ENCODE measurements at regions not wholly inside any gene's neighbourhood (a gene's known extent, or its start where the extent isn't known, plus 50 kb on each side); places are given as distances from the start of the nearest gene placed in this dataset.
A peak's percentile ranks its signal among the peaks of the same experiment; 100 is the strongest.
"Not testable (repeated sequence)": the region's sequence is repeated elsewhere in the genome, so short reads cannot be mapped to it uniquely, and the experiment has no call there.

DNA sequence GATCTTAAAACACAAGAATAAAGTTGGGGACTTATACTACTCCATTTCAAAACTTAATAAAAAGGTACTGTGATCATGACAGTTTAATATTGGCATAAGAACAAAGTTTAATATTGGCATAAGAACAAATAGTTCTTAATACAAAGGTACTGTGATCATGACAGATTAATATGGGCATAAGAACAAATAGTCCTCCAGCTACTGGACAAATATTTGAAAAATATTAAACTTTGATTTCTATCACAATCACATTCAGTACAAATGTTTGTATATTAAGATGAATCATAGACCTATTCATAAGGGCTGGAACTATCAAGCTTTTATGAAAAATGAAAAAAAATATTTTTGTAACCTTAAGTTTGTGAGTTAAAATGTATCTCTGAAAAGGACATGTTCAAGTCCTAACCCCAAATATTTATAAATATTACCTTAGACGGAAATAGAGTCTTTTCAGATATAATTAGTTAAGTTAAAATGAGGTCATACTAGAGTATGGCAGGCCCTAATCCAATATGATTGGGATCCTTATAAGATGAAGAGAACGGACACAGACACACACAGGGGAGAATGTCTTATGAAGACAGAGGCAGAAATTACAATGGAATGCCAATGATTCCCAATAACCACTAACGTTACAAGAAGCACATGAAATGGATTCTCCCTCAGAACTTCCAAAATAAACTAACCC lies 79.1 kb upstream of the RGS1 start:
- Mint-ChIP-seq H3K36me3 (ENCODE audit: low read depth) (no peaks in the 10 kb centered on the region), H3K4me3 (no peak overlapping the region), H3K4me1 (ENCODE audit: low read depth) (peaks cover 5% of the 10 kb centered on the region), H3K27me3 (no peaks in the 10 kb centered on the region), H3K27ac (no peak overlapping the region), H3K9me3 (no peaks in the 10 kb centered on the region)
- no peak for ATAC-seq
- CTCF ChIA-PET: interaction anchor here (1.7 kb wide), 1 partner anchor 22 kb away, joined by 4 read pairs; no protein-coding TSS in a partner anchor
- TF ChIP-seq, protein P1, sequence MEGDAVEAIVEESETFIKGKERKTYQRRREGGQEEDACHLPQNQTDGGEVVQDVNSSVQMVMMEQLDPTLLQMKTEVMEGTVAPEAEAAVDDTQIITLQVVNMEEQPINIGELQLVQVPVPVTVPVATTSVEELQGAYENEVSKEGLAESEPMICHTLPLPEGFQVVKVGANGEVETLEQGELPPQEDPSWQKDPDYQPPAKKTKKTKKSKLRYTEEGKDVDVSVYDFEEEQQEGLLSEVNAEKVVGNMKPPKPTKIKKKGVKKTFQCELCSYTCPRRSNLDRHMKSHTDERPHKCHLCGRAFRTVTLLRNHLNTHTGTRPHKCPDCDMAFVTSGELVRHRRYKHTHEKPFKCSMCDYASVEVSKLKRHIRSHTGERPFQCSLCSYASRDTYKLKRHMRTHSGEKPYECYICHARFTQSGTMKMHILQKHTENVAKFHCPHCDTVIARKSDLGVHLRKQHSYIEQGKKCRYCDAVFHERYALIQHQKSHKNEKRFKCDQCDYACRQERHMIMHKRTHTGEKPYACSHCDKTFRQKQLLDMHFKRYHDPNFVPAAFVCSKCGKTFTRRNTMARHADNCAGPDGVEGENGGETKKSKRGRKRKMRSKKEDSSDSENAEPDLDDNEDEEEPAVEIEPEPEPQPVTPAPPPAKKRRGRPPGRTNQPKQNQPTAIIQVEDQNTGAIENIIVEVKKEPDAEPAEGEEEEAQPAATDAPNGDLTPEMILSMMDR (IDR thresholded peaks at IDR 0.05): no peak
- POLR2A ChIA-PET: no interaction called here
- intact Hi-C loops (cut with micrococcal nuclease): no loop called here
- DNase-seq: no peak

DNA sequence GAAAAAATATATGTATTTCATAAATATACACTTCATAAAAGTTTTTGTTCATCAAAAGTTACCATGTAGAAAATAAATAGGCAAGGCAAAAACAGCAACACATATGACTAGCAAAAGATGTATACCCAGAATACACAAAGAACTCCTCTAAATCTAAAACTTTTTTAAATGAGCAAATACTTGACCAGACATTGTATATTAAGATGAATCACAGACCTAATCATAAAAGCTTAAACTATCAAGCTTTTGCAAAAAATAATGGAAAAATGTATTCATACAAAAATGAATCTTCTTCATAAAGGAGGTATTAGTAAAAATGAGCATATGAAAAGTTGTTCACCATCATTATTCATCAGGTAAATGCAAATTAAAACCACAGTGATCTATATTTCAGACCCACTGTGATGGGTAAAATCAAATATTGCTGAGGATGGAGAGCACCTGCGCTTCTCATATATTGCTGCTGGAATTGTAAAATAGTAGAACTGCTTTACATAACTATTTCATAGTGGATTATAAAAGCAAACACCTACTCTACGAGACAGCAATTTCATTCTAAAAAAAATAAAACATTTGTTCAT lies 78.3 kb upstream of the RGS1 start:
- TF ChIP-seq, protein P1 (IDR thresholded peaks at IDR 0.05): no peak
- POLR2A ChIA-PET: no interaction called here
- Mint-ChIP-seq H3K9me3 (no peaks in the 10 kb centered on the region), H3K36me3 (ENCODE audit: low read depth) (no peaks in the 10 kb centered on the region), H3K27me3 (no peaks in the 10 kb centered on the region), H3K27ac (no peak overlapping the region), H3K4me3 (no peak overlapping the region), H3K4me1 (ENCODE audit: low read depth) (peaks cover 5% of the 10 kb centered on the region)
- no peak for ATAC-seq
- intact Hi-C loops (cut with micrococcal nuclease): no loop called here
- CTCF ChIA-PET: interaction anchor here (1.2 to 1.6 kb wide), 2 partner anchors 23 to 112 kb away, joined by 3 to 5 read pairs; no protein-coding TSS in a partner anchor
- DNase-seq: no peak

DNA sequence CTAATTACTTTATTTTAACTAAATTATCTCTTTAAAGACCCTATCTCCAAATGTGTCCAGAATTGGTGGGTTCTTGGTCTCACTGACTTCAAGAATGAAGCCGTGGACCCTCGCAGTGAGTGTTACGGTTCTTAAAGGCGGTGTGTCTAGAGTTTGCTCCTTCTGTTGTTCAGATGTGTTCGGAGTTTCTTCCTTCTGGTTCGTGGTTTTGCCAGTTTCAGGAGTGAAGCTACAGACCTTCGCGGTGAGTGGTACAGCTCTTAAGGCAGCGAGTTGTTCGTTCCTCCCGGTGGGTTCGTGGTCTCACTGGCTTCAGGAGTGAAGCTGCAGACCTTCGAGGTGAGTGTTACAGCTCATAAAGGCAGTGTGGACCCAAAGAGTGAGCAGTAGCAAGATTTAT lies 77.5 kb upstream of the RGS1 start:
- H3K27ac Mint-ChIP-seq; intact Hi-C loops (cut with micrococcal nuclease); DNase-seq; POLR2A ChIA-PET; H3K36me3 Mint-ChIP-seq (ENCODE audit: low read depth); H3K27me3 Mint-ChIP-seq; H3K4me3 Mint-ChIP-seq; H3K4me1 Mint-ChIP-seq (ENCODE audit: low read depth); H3K9me3 Mint-ChIP-seq; ATAC-seq: not testable (repeated sequence)
- CTCF ChIA-PET: interaction anchor here (1.2 to 1.6 kb wide), 2 partner anchors 24 to 111 kb away, joined by 3 to 5 read pairs; no protein-coding TSS in a partner anchor

DNA sequence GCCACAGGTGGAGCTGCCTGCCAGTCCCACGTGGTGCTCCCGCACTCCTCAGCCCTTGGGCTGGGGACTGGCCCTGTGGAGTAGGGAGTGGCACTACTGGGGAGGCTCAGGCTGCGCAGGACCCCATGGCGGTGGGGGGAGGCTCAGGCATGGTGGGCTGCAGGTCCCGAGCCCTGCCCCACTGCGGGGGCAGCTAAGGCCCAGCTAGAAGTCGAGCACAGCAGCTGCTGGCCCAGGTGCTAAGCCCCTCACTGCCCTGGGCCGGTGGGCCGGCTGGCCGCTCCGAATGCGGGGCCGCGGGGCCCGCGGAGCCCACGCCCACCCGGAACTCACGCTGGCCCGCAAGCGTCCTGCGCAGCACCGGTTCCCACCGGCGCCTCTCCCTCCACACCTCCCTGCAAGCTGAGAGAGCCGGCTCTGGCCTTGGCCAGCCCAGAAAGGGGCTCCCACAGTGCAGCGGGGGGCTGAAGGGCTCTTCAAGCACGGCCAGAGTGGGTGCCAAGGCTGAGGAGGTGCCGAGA lies 76.5 kb upstream of the RGS1 start:
- H3K9me3 Mint-ChIP-seq; ATAC-seq; intact Hi-C loops (cut with micrococcal nuclease); H3K27ac Mint-ChIP-seq; DNase-seq; H3K4me3 Mint-ChIP-seq; CTCF ChIA-PET; H3K36me3 Mint-ChIP-seq (ENCODE audit: low read depth); H3K4me1 Mint-ChIP-seq (ENCODE audit: low read depth); H3K27me3 Mint-ChIP-seq: not testable (repeated sequence)
- POLR2A ChIA-PET: interaction anchor here (0.6 kb wide), 1 partner anchor 48 kb away, joined by 3 read pairs; no protein-coding TSS in a partner anchor

DNA sequence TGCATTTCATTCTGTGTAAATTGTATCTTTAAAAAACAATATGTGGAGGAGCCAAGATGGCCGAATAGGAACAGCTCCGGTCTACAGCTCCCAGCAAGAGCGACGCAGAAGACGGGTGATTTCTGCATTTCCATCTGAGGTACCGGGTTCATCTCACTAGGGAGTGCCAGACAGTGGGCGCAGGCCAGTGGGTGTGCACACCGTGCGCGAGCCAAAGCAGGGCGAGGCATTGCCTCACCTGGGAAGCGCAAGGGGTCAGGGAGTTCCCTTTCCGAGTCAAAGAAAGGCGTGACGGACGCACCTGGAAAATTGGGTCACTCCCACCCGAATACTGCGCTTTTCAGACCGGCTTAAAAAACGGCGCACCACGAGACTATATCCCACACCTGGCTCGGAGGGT lies 75.0 kb upstream of the RGS1 start:
- CTCF ChIA-PET; ATAC-seq; POLR2A ChIA-PET; DNase-seq; H3K27me3 Mint-ChIP-seq; H3K36me3 Mint-ChIP-seq (ENCODE audit: low read depth); H3K4me3 Mint-ChIP-seq; H3K9me3 Mint-ChIP-seq; intact Hi-C loops (cut with micrococcal nuclease); H3K27ac Mint-ChIP-seq; H3K4me1 Mint-ChIP-seq (ENCODE audit: low read depth): not testable (repeated sequence)

DNA sequence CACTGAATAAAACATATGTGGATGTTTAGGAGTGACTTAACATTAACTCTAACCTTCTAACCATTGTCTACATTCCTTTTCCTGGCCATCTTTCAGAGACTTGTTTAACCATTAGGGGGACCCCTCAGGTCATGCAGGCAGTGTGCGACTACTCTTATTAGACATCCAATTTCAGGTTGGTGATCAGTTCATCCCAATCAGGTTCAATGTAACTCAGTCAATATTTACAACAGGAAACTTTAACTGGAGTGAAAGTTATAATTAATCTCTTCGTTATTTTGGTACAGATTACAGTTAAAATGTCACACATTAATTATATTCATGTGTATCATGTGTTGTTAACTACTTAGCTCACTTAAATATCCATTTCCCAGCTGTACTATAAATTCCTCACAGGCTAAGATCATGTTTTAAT lies 68.8 kb upstream of the RGS1 start:
- intact Hi-C loops (cut with micrococcal nuclease): loop anchor here (2.0 kb wide), 1 partner anchor 70 kb away; no protein-coding TSS in a partner anchor
- no peaks in the 10 kb centered on the region for H3K27me3 Mint-ChIP-seq
- DNase-seq (peak; percentile 39), ATAC-seq (peak; percentile 82)
- H3K36me3 Mint-ChIP-seq (ENCODE audit: low read depth): no peaks in the 10 kb centered on the region
- no peak overlapping the region for H3K27ac Mint-ChIP-seq
- no peaks in the 10 kb centered on the region for H3K9me3 Mint-ChIP-seq
- CTCF ChIA-PET: interaction anchor here (0.7 to 2.0 kb wide), 6 partner anchors 9 to 81 kb away, joined by 3 to 11 read pairs (median 5); no protein-coding TSS in a partner anchor
- POLR2A ChIA-PET: interaction anchor here (1.6 kb wide), 1 partner anchor 10 kb away, joined by 6 read pairs; no protein-coding TSS in a partner anchor
- no peaks in the 10 kb centered on the region for H3K4me1 Mint-ChIP-seq (ENCODE audit: low read depth)
- TF ChIP-seq, protein P1 (IDR thresholded peaks at IDR 0.05): peak; percentile 28
- H3K4me3 Mint-ChIP-seq: no peak overlapping the region
